OCI-LY1 (cell line): ENCODE measurements at regions not wholly inside any gene's neighbourhood (a gene's known extent, or its start where the extent isn't known, plus 50 kb on each side); places are given as distances from the start of the nearest gene placed in this dataset.

Experiments
- H2AFZ ChIP-seq: fragments of 200-600 bp; sonication (generic), shearing (Covaris generic); 2 replicates; pipeline ENCODE4 v1.6.0; 2014; ENCODE audit warnings: antibody characterized with exemption, mild to moderate bottlenecking, low read length
- H3F3A ChIP-seq: fragments of 200-600 bp; sonication (generic), shearing (Covaris generic); 2 replicates; pipeline ENCODE4 v1.6.0; 2014; ENCODE audit warnings: mild to moderate bottlenecking, antibody characterized with exemption, low read length, moderate library complexity; ENCODE audit not compliant: insufficient read depth
- H3K27ac ChIP-seq: fragments of 200-600 bp; sonication (generic); 2 replicates; pipeline ENCODE4 v1.5.1; 2014; ENCODE audit warnings: low read length, mixed run types, mild to moderate bottlenecking, low read depth; ENCODE audit not compliant: poor library complexity, severe bottlenecking
- H3K27me3 ChIP-seq: fragments of 200-600 bp; sonication (generic); 2 replicates; pipeline ENCODE4 v1.6.0; 2014; ENCODE audit warnings: antibody characterized with exemption, mild to moderate bottlenecking, low read length, moderate library complexity; ENCODE audit not compliant: insufficient read depth
- H3K36me3 ChIP-seq: fragments of 200-600 bp; sonication (generic); 2 replicates; pipeline ENCODE4 v1.6.1; 2014; ENCODE audit warnings: mild to moderate bottlenecking, antibody characterized with exemption, low read length, moderate library complexity, mixed read lengths; ENCODE audit not compliant: insufficient read depth
- H3K4me1 ChIP-seq: fragments of 200-600 bp; sonication (generic); 2 replicates; pipeline ENCODE4 v1.5.1; 2014; ENCODE audit warnings: mild to moderate bottlenecking, low read length, moderate library complexity; ENCODE audit not compliant: insufficient read depth, severe bottlenecking
- H3K4me2 ChIP-seq: fragments of 200-600 bp; sonication (generic), shearing (Covaris generic); 2 replicates; pipeline ENCODE4 v1.6.1; 2014; ENCODE audit warnings: low read length
- H3K4me3 ChIP-seq: fragments of 200-600 bp; sonication (generic); 2 replicates; pipeline ENCODE4 v1.5.1; 2014; ENCODE audit warnings: low read length, low read depth, mild to moderate bottlenecking, mixed read lengths; ENCODE audit not compliant: poor library complexity, severe bottlenecking
- H3K79me2 ChIP-seq: fragments of 200-600 bp; shearing (Covaris generic); 2 replicates; pipeline ENCODE4 v1.6.1; 2016; ENCODE audit warnings: mixed run types, low read length, mixed read lengths; ENCODE audit not compliant: insufficient read depth
- H3K9ac ChIP-seq: fragments of 200-600 bp; sonication (generic), shearing (Covaris generic); 2 replicates; pipeline ENCODE4 v1.6.1; 2014; ENCODE audit warnings: mild to moderate bottlenecking, low read length, mixed read lengths
- H3K9me2 ChIP-seq: fragments of 200-600 bp; sonication (generic), shearing (Covaris generic); 2 replicates; pipeline ENCODE4 v1.6.1; 2014; ENCODE audit warnings: low read depth, mild to moderate bottlenecking, low read length, mixed read lengths
- H3K9me3 ChIP-seq: fragments of 200-600 bp; shearing (Covaris generic); 2 replicates; pipeline ENCODE4 v1.6.1; 2014; ENCODE audit warnings: low read length, mixed read lengths
- H4K20me1 ChIP-seq: fragments of 200-600 bp; sonication (generic), shearing (Covaris generic); 2 replicates; pipeline ENCODE4 v1.6.0; 2016; ENCODE audit warnings: mild to moderate bottlenecking, low read length; ENCODE audit not compliant: insufficient read depth
- CTCF ChIP-seq: fragments of 200-600 bp; sonication (generic), shearing (Covaris generic); IDR thresholded peaks from 2 replicates; pipeline ENCODE4 v1.5.1; 2017; ENCODE audit warnings: mild to moderate bottlenecking, antibody characterized with exemption, low read length, moderate library complexity, mixed read lengths
- EZH2 ChIP-seq: fragments of 200-600 bp; sonication (generic), shearing (Covaris generic); IDR thresholded peaks from 2 replicates; pipeline ENCODE4 v1.8.0; 2017; ENCODE audit warnings: borderline replicate concordance, mixed run types, mild to moderate bottlenecking, antibody characterized with exemption, low read length, moderate library complexity, mixed read lengths

- Histone ChIP-seq H3K36me3 (no peaks in the 10 kb centered on the region), H3K9me2 (no peaks in the 10 kb centered on the region), H3K27ac (no peak overlapping the region), H3K9me3 (no peaks in the 10 kb centered on the region), H3K4me2 (no peak overlapping the region), H3K4me1 (no peaks in the 10 kb centered on the region), H2AFZ (no peak overlapping the region), H3F3A (no peaks in the 10 kb centered on the region), H3K79me2 (no peaks in the 10 kb centered on the region), H3K27me3 (no peaks in the 10 kb centered on the region), H4K20me1 (no peaks in the 10 kb centered on the region), H3K4me3 (no peak overlapping the region), H3K9ac (no peak overlapping the region)
- TF ChIP-seq EZH2 (no peak), CTCF (no peak)
Measured at GRCh38 chr14:80304125-80304766, 92.9 kb upstream of the DIO2 start.

DNA sequence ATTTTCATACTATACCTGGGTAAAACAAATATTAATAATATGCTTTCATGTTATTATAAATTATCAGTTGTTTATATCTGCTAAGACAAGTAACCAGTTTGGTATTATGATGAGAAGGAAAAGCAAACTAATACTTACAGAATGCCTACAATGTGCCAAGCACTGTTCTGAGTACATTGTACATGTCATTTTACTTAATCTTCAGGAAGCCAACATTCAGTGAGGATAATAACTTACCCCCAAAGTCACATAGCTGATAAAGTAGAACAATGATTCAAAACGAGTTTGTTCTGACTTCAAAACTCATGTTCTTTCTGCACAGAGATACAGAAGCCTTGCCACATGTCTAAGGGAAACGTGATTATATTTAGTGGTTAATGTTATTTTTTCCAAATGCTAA lies 89.0 kb upstream of the DIO2 start:
- no peaks in the 10 kb centered on the region for H3K4me1 ChIP-seq
- no peaks in the 10 kb centered on the region for H3K36me3 ChIP-seq
- no peaks in the 10 kb centered on the region for H3K9me3 ChIP-seq
- no peak overlapping the region for H3K4me3 ChIP-seq
- TF ChIP-seq CTCF (no peak), EZH2 (no peak)
- no peaks in the 10 kb centered on the region for H3F3A ChIP-seq
- H3K27me3 ChIP-seq = no peaks in the 10 kb centered on the region
- H3K79me2 ChIP-seq = no peaks in the 10 kb centered on the region
- H2AFZ ChIP-seq = no peak overlapping the region
- H3K4me2 ChIP-seq = no peak overlapping the region
- no peak overlapping the region for H3K9ac ChIP-seq
- no peaks in the 10 kb centered on the region for H4K20me1 ChIP-seq
- H3K27ac ChIP-seq = no peak overlapping the region
- no peaks in the 10 kb centered on the region for H3K9me2 ChIP-seq

DNA sequence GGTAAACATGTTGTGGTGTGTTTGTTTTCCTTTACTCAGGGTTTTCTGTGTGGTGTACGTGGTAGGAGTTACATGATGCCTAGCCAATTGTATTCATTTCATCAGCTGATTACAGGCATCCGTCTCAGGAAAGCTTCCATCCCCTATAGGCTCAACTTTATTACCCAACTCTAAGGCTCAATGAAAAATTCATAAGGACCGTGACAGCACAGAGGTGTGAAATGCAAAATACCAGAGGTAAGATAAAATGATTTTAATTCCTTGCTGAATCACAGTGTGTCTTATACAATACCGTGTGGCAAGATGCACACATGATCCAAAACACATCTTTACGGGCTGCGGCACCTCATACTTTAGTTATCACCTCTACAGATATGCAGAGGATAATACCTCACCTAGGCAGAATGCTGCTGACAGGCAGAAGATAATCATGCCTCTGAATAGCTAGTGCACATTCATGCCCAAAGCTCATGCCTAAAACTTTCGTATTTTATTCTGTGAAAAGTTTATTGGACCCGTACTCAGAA lies 87.2 kb upstream of the DIO2 start:
- H3K4me2 ChIP-seq = no peak overlapping the region
- H3K79me2 ChIP-seq = no peaks in the 10 kb centered on the region
- no peaks in the 10 kb centered on the region for H3K9me3 ChIP-seq
- H2AFZ ChIP-seq = no peak overlapping the region
- no peaks in the 10 kb centered on the region for H3K4me1 ChIP-seq
- H3K36me3 ChIP-seq = no peaks in the 10 kb centered on the region
- no peaks in the 10 kb centered on the region for H3F3A ChIP-seq
- H3K27ac ChIP-seq = no peak overlapping the region
- no peaks in the 10 kb centered on the region for H4K20me1 ChIP-seq
- H3K9me2 ChIP-seq = no peaks in the 10 kb centered on the region
- no peak overlapping the region for H3K4me3 ChIP-seq
- no peak overlapping the region for H3K9ac ChIP-seq
- TF ChIP-seq EZH2 (no peak), CTCF (no peak)
- H3K27me3 ChIP-seq = no peaks in the 10 kb centered on the region
